Stimulated activated CD8-positive, alpha-beta memory T cell treated with anti-CD3 and anti-CD28 coated beads, Interleukin-4, amount 100 ng/mL, for 24 hours (primary cell): ENCODE measurements at regions not wholly inside any gene's neighbourhood (a gene's known extent, or its start where the extent isn't known, plus 50 kb on each side); places are given as distances from the start of the nearest gene placed in this dataset.

Experiments
- DNase-seq: peaks from one replicate; pipeline ENCODE4 v3.0.0-alpha.2; 2020; ENCODE audit warnings: low read depth

GRCh38 chr2:37838541-37839167 lies 86.4 kb upstream of the RMDN2 start:
- no peak for DNase-seq

DNA sequence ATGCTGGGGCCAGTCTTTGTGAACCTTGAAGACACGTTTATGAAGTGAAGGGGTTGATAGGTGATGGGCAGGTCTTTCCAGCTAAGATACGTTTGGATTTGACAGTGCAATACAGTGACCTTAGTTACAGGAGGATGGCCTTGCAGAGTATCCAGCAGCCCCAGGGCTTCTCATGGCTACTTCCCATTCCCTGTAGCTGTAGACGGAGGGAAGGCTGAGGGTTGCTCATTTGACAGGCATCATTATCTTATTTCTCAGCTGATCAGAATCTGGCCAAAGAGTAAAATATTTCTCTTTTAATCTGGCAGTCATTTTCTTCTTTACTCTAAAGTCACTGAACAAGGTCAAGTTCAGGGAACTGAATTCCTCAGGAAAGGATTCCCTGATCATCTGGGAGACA lies 85.1 kb upstream of the RMDN2 start:
- no peak for DNase-seq

- no peak for DNase-seq
Observed at GRCh38 chr2:37842732-37843440, 82.2 kb upstream of the RMDN2 start.

DNA sequence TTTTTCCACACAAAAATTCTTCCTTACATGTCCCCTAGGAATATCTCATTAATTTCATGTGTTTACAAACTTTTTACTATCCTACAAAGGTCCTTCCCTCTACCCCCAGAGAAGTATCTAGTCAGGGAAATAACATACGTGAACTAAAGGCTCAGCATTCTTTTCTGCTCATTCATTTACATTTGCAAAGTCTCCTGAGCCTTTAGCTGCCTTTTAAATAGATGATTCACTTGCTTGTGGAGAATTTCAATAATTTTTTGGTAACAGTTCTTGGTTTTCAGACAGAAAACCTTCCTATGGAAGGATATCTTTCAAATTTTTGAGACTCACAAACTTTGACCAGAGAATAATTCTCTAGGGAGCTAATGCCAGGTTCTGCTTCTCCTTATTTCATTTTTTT lies 81.5 kb upstream of the RMDN2 start:
- no peak for DNase-seq

GRCh38 chr2:37846207-37846606 lies 78.9 kb upstream of the RMDN2 start:
- no peak for DNase-seq

- no peak for DNase-seq
Observed at GRCh38 chr2:37847792-37848191, 77.3 kb upstream of the RMDN2 start.

GRCh38 chr2:37848451-37848850 lies 76.6 kb upstream of the RMDN2 start:
- DNase-seq, result no peak

GRCh38 chr2:37849911-37850310 lies 75.2 kb upstream of the RMDN2 start:
- no peak for DNase-seq

- DNase-seq, result no peak
Observed at GRCh38 chr2:37851428-37851827, 73.7 kb upstream of the RMDN2 start.

DNA sequence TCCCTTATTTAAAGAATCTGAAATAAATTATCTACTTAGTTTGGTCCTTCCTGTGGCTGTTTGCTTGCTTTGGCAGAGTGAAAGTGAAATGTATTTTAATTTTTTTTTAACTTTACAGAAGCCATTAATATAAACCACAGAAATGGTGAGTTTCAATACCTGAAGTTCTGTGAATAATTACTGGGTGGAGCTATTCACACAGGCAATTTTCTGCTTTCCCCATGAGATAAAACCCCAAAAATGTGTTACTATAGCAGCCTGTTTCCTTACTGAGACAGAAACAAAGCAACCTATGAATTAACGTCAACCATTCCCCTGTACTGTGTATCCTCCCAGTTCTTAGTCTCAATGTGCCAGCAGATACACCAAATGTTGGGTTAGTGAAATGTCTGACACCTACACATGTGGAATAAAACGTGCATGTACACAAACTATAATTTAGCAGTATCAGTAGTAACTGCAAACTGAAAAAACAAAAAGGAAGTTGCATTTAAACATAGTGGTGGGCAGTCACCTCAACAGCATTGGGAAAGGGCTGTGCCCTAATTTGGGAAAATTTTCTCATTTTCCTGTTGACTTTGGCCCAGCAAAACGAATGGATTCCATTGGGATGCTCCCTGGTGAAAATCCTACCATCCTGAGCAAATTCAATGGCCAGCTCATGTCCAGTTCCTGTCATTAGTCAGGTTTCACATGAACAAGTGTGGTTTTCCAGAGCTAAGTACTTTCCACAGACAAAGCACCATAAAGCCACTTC lies 73.1 kb upstream of the RMDN2 start:
- no peak for DNase-seq

DNA sequence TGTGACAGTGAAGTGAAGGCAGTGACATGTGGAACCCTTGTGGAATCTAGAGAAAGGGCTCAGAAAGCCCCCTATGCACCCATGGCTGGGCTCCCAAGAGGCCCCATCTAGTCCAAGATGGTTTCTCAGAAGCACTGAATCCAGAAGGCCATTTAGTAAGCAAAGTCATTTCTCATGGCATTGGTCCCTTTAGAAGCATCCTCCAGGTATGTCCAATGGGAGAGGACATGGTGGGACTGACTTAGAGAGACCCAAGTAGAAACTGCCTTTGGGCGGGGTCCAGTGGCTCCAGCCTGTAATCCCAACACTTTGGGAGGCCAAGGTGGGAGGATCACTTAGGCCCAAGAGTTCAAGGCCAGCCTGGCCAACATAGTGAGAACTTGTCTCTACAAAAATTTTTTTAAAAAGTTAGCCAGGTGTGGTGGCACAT lies 72.5 kb upstream of the RMDN2 start:
- no peak for DNase-seq

GRCh38 chr2:37854676-37855282 lies 70.3 kb upstream of the RMDN2 start:
- no peak for DNase-seq

DNA sequence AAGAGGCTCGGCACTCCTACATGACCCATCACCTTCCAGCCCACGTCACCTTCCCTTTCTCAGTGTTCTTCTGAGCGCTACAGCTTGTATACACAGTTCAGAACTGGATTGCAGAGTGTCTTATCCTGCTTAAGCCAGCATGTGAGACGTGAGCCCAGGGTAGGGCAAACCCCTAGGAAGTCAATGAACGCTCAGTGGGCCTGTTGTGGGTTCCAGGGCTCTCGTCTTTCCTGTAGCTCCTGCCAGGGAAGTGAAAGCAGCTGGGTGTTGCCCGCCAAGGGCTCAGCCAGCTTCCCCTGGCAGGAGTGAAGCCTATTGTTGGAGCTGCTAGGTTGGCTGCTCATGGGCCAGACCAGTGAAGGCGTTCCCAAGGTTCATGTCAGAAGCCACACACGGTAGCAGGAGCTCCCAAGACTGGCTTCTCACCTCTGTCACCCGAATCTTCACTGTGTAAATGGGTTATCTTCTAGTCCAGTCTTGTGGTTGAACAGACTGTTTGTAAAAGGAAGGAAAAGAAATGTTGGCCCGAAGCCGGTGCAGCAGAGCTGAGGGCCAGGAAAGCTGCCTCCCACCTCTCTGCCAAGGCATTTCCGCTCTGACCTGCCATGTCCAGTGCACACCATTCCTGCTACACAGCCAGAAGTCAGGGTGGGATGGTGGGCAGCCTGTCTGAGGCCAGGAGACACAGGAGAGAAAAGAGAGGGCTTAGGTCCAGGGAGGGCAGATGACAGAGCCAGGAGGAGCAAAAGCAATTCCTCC lies 69.6 kb upstream of the RMDN2 start:
- no peak for DNase-seq

DNA sequence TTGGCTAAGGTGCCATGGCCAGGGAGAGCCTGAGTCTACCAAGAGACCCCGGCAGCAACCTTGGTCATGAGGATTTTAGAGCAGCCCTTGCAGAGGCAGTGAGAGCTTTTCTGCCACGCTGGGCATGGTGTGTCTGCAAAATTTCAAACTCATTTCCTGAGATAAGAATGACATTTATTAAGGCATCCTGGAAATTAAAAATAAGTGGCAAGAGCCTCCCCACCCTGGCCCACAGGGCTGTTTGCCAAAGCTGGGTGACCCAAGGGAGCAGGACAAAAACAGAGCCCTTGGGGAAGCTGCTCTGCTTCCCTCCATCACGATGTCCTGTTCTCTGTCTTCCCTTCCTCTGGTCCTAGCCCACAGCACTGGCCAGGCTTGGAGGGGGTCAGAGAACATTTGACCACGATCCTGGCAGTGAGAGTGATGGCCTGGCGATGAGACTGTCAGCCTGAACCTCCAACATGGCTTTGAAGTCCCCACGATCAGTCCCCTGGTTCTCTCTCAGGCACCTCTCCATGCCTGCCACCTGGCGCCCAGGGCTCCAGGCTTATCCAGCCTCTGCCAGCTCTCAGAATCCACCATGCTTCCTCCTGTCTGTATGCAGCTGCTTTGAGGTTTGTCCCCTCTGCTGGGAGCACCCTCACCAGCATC lies 68.9 kb upstream of the RMDN2 start:
- no peak for DNase-seq

DNA sequence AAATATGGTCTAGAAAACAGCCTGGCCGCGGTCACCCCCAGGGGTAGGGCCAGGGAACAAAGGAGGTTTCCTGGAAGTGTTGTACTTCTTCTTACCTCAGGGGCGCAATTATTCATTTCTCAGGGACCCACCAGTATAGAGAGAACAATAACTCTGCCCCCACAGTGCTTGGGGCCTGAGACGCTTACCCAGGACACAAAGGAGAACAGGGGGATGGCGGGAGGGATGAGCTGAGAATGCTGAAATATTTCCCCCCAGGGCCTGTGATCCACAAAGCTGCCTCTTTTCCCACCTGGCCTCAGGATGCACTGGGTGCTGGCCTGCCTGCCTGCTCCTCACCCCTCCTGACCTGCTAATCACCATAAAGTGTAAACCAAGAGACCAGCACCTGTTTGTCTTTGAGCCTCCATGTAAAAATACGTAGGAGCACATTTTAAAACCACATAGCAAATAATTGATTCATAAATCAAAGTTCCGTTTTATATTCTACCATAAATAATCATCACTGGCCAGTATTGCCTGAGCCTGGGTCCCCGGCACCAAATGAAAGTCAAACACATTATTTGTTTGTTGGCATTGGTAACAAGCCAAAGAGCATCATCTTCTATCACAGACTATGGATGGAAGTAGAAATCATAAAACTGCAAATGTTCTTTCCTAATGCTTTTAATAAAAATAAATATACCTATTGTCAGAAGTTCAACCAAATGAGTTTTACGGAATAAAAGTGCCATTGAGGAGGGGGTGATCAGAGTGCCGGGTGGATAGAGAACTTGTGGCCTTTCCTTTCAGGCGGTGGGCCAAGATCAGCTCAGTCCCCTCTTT lies 67.3 kb upstream of the RMDN2 start:
- no peak for DNase-seq

DNA sequence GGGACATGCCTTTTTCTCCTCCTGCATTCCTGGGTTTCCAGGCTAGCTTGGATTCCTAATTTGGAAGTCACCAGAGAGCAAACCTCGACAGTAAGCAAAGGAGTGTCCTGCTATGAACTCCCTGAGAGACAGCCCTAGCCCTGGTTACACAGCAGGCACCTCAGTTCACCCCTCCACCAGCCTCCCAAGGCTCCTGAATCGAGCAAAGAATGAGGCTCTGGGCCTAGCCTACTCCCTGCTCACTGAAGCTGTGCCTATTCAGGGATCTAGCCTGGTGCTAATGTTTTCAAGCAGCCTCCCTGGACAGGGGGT lies 66.7 kb upstream of the RMDN2 start:
- no peak for DNase-seq

GRCh38 chr2:37858725-37859267 lies 66.3 kb upstream of the RMDN2 start:
- DNase-seq, result no peak

DNA sequence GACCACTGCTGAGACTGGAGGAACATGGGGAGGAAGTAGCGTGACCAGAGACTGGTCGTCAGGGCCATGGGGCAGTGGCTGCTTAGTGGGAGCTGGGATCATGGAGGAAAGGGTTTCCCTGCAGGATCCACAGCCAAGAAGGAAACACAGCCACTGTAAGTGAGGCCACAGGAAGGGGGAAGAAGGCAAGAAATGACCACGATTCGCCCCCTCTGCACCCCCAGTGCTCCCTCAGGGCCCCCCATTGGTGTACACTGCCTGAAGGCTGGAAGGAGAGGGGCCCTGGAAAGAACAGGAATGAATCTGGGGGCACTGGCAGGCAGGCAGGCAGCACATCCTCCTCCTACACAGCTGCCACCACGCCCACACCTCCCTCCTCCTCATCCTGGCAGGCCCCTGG lies 62.5 kb upstream of the RMDN2 start:
- DNase-seq, result no peak

DNA sequence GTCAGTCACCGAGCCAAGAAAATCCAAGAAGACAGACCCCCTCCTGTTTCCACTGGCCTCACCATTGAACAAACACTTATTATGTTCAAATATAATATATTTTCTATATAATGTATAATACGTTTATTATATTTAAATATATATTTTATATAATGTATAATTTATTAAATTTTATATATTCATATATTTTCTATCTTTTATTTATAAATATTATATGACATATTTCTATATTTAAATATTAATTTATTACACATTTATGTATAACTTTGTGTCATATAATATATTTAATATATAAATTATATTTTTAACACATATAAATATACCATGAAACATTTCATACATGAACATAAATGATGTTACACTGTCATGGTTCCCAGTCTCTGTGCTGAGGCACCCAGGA lies 60.9 kb upstream of the RMDN2 start:
- DNase-seq, result no peak

GRCh38 chr2:37865640-37866039 lies 59.4 kb upstream of the RMDN2 start:
- no peak for DNase-seq
